Panc1 (cell line): ENCODE measurements at regions not wholly inside any gene's neighbourhood (a gene's known extent, or its start where the extent isn't known, plus 50 kb on each side); places are given as distances from the start of the nearest gene placed in this dataset.

ENCODE experiments used
- ATAC-seq: fragments of 200-7000 bp; cut with Tn5 transposase; 2 replicates; pipeline ENCODE4 v1.9.1; 2020; ENCODE audit warnings: mild to moderate bottlenecking, moderate library complexity
- BruUV-seq: library from RNA; stranded (reverse); fragments of 400-500 nt; replicated peaks from 2 replicates; lab custom pipeline; 2021; lab: Mats Ljungman, UMichigan
- CTCF ChIA-PET: fragments of 300-600 bp; sonication (Branson Sonifier 250); formaldehyde crosslinking; loops from one replicate; lab custom pipeline; 2022; ENCODE audit warnings: antibody characterized with exemption; lab: Charles Lee
- POLR2A ChIA-PET: fragments of 300-600 bp; sonication (Branson Sonifier 250); formaldehyde crosslinking; loops from one replicate; lab custom pipeline; 2022; ENCODE audit warnings: antibody characterized with exemption; lab: Charles Lee
- DNase-seq: peaks from one replicate; pipeline ENCODE4 v3.0.0-alpha.2; 2010; ENCODE audit warnings: low read depth, low spot score
- H3K27ac ChIP-seq: 2 replicates; pipeline ENCODE4 v1.5.1; 2011; ENCODE audit warnings: mild to moderate bottlenecking, low read length, inconsistent platforms
- H3K27me3 ChIP-seq: fragments of 200-500 bp; sonication (Bioruptor generic); 2 replicates; pipeline ENCODE4 v1.6.0; 2014; ENCODE audit warnings: low read length, inconsistent platforms; ENCODE audit not compliant: control insufficient read depth, insufficient read depth
- H3K36me3 ChIP-seq: fragments of 200-500 bp; sonication (Bioruptor generic); 2 replicates; pipeline ENCODE4 v1.5.1; 2014; ENCODE audit warnings: inconsistent platforms, mild to moderate bottlenecking, low read length, moderate library complexity; ENCODE audit not compliant: control insufficient read depth, insufficient read depth
- H3K4me1 ChIP-seq: 2 replicates; pipeline ENCODE4 v1.5.1; 2011; ENCODE audit warnings: inconsistent platforms, mild to moderate bottlenecking, low read length, moderate library complexity; ENCODE audit not compliant: control insufficient read depth, insufficient read depth
- H3K4me3 ChIP-seq, 2 experiments: 2 replicates each; pipeline ENCODE4 v1.5.1; 2011 to 2012; ENCODE audit warnings: low read depth in 2 of 2, low read length in 2 of 2, mild to moderate bottlenecking in 2 of 2, inconsistent platforms in 1 of 2, moderate library complexity in 1 of 2
- H3K9me3 ChIP-seq: fragments of 200-500 bp; sonication (Bioruptor generic); 2 replicates; pipeline ENCODE4 v1.5.1; 2014; ENCODE audit warnings: low read depth, mild to moderate bottlenecking, inconsistent platforms, low read length, moderate library complexity; ENCODE audit not compliant: control insufficient read depth, insufficient read depth
- POLR2AphosphoS5 ChIP-seq: IDR thresholded peaks from 2 replicates; pipeline ENCODE4 v1.6.1; 2012; ENCODE audit warnings: mild to moderate bottlenecking, low read depth, low read length, moderate library complexity
- SIN3A ChIP-seq: IDR thresholded peaks from 2 replicates; pipeline ENCODE4 v1.6.1; 2012; ENCODE audit warnings: low read depth, mild to moderate bottlenecking, low read length, moderate library complexity, borderline replicate concordance; ENCODE audit not compliant: insufficient read depth
- TCF7L2 ChIP-seq: IDR thresholded peaks from 2 replicates; pipeline ENCODE4 v1.6.1; 2011; ENCODE audit warnings: mild to moderate bottlenecking, low read depth, low read length, inconsistent platforms
- in situ Hi-C: cut with HindIII; loops from 2 replicates; pipeline ENCODE4 v1.10.0; 2016; ENCODE audit warnings: low sequenced_read_pairs, low pct_unique_long_range_greater_than_20kb
- intact Hi-C: fragments of 100-400 bp; cut with micrococcal nuclease; formaldehyde crosslinking; loops from one replicate; pipeline ENCODE4 v1.10.0; 2022; ENCODE audit not compliant: unreplicated experiment
- TF ChIP-seq, protein P1 (sequence below): fragments of 450-650 bp; IDR thresholded peaks from 2 replicates; pipeline ENCODE4 v1.5.1; 2017; ENCODE audit warnings: mild to moderate bottlenecking
- TF ChIP-seq, protein P2 (sequence below), 2 experiments: IDR thresholded peaks; 2 replicates each; pipeline ENCODE4 v1.6.1; 2011 to 2012; ENCODE audit warnings: low read depth in 2 of 2, control low read depth in 1 of 2, low read length in 1 of 2, mild to moderate bottlenecking in 1 of 2, moderate library complexity in 1 of 2; ENCODE audit not compliant: insufficient read depth in 1 of 2

DNA sequence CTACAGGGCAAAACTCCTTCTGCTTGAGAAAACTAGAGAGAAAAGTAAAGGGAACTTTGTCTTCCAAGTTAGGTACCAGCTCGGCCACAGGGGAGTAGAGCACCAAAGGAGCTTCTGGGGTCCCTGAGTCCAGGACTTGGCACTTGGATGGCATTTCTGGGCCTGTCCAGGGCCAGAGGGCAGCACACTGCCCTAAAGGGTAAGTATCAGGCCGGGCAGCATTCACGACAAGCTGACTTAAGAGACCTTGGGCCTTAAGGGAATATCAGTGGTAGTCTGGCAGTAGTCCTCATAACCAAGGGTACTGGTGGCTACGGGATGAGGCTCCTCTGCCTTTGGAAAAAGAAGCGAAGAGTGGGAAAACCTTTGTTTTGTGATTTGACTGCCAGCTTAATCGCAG is 632.7 kb downstream of the KLHL13 start:
- Histone ChIP-seq H3K4me3 (no peak overlapping the region), H3K27me3 (no peaks in the 10 kb centered on the region), H3K4me1 (no peaks in the 10 kb centered on the region), H3K27ac (no peak overlapping the region), H3K9me3 (no peaks in the 10 kb centered on the region), H3K36me3 (no peaks in the 10 kb centered on the region)
- CTCF ChIA-PET = no interaction called here
- intact Hi-C loops (no loop called here), in situ Hi-C loops (no loop called here)
- POLR2A ChIA-PET = no interaction called here
- DNase-seq = no peak
- no TSS peak for BruUV-seq
- no peak for ATAC-seq
- no peak for TF ChIP-seq SIN3A
- no peak for TF ChIP-seq POLR2AphosphoS5
- TF ChIP-seq TCF7L2 = no peak
- TF ChIP-seq, protein P1, sequence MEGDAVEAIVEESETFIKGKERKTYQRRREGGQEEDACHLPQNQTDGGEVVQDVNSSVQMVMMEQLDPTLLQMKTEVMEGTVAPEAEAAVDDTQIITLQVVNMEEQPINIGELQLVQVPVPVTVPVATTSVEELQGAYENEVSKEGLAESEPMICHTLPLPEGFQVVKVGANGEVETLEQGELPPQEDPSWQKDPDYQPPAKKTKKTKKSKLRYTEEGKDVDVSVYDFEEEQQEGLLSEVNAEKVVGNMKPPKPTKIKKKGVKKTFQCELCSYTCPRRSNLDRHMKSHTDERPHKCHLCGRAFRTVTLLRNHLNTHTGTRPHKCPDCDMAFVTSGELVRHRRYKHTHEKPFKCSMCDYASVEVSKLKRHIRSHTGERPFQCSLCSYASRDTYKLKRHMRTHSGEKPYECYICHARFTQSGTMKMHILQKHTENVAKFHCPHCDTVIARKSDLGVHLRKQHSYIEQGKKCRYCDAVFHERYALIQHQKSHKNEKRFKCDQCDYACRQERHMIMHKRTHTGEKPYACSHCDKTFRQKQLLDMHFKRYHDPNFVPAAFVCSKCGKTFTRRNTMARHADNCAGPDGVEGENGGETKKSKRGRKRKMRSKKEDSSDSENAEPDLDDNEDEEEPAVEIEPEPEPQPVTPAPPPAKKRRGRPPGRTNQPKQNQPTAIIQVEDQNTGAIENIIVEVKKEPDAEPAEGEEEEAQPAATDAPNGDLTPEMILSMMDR = no peak
- TF ChIP-seq, protein P2, sequence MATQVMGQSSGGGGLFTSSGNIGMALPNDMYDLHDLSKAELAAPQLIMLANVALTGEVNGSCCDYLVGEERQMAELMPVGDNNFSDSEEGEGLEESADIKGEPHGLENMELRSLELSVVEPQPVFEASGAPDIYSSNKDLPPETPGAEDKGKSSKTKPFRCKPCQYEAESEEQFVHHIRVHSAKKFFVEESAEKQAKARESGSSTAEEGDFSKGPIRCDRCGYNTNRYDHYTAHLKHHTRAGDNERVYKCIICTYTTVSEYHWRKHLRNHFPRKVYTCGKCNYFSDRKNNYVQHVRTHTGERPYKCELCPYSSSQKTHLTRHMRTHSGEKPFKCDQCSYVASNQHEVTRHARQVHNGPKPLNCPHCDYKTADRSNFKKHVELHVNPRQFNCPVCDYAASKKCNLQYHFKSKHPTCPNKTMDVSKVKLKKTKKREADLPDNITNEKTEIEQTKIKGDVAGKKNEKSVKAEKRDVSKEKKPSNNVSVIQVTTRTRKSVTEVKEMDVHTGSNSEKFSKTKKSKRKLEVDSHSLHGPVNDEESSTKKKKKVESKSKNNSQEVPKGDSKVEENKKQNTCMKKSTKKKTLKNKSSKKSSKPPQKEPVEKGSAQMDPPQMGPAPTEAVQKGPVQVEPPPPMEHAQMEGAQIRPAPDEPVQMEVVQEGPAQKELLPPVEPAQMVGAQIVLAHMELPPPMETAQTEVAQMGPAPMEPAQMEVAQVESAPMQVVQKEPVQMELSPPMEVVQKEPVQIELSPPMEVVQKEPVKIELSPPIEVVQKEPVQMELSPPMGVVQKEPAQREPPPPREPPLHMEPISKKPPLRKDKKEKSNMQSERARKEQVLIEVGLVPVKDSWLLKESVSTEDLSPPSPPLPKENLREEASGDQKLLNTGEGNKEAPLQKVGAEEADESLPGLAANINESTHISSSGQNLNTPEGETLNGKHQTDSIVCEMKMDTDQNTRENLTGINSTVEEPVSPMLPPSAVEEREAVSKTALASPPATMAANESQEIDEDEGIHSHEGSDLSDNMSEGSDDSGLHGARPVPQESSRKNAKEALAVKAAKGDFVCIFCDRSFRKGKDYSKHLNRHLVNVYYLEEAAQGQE (IDR thresholded peaks at IDR 0.05; ENCODE audit: insufficient read depth in 1 of 2, low read depth in 2 of 2, low read length in 1 of 2) = no peak

- Histone ChIP-seq H3K4me1 (no peaks in the 10 kb centered on the region), H3K27ac (no peak overlapping the region), H3K36me3 (no peaks in the 10 kb centered on the region), H3K4me3 (no peak overlapping the region), H3K27me3 (no peaks in the 10 kb centered on the region), H3K9me3 (no peaks in the 10 kb centered on the region)
- in situ Hi-C loops = no loop called here
- ChIA-PET CTCF (no interaction called here), POLR2A (no interaction called here)
- intact Hi-C loops = no loop called here
- ATAC-seq (no peak), DNase-seq (no peak)
- no TSS peak for BruUV-seq
- TF ChIP-seq POLR2AphosphoS5 (no peak), TCF7L2 (no peak), SIN3A (no peak)
- TF ChIP-seq, protein P1 = no peak
- TF ChIP-seq, protein P2 (IDR thresholded peaks at IDR 0.05; ENCODE audit: insufficient read depth in 1 of 2, low read depth in 2 of 2, low read length in 1 of 2) = no peak
Observed at GRCh38 chrX:117458243-117458968, 658.2 kb downstream of the KLHL13 start.
